HG03520 (cell line): ENCODE measurements at regions not wholly inside any gene's neighbourhood (a gene's known extent, or its start where the extent isn't known, plus 50 kb on each side); places are given as distances from the start of the nearest gene placed in this dataset.
"Not testable (repeated sequence)": the region's sequence is repeated elsewhere in the genome, so short reads cannot be mapped to it uniquely, and the experiment has no call there.

ENCODE experiments used
- ATAC-seq: cut with Tn5 transposase; IDR thresholded peaks from one replicate; pipeline ENCODE4 v1.9.1; 2021; ENCODE audit warnings: mild to moderate bottlenecking, moderate library complexity; ENCODE audit not compliant: unreplicated experiment

DNA sequence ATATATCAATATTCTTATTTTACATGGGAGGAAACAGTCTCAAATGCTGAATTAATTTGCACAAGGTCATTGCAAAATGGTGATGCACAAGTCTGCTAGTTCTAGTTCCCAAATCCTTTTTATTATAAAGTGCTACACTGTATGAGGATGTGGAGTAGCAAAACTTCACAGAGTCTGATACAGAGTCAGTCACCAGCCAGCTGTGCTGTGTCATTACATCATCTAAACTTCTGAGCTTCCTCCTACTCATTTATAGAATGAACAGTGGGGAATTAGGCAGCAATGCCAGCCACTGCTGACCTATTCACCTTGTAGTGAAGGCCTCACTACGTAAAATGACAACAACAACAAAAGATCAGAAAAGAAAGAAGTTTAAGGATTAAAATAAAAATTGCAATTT is 357.8 kb downstream of the TMEM167A start:
- peak; percentile 93 for ATAC-seq

DNA sequence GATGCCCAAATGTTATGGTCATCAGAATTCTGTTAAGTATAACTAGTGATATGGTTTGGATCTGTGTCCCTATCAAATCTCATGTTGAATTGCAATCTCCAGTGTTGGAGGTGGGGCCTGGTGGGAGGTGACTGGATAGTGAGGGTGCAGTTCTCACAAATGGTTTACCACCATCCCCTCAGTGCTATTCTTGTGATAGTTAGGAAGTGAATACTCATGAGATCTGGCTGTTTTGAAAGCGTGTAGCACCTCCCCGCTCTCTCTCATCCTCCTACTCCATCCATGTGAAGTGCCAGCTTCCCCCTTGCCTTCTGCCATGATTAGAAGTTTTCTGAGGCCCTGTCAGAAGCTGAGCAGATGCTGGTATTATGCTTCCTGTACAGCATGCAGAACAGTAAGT is 359.5 kb downstream of the TMEM167A start:
- ATAC-seq = no peak

DNA sequence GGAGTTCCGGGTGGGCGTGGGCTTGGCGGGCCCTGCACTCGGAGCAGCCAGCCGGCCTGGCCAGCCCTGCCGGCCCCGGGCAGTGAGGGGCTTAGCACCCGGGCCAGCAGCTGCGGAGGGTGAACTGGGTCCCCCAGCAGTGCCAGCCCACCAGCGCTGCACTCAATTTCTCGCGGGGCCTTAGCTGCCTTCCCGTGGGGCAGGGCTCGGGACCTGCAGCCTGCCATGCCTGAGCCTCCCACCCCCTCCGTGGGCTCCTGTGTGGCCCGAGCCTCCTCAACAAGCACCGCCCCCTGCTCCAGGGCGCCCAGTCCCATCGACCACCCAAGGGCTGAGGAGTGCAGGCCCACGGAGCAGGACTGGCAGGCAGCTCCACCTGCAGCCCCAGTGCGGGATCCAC is 362.5 kb downstream of the TMEM167A start:
- not testable (repeated sequence) for ATAC-seq

DNA sequence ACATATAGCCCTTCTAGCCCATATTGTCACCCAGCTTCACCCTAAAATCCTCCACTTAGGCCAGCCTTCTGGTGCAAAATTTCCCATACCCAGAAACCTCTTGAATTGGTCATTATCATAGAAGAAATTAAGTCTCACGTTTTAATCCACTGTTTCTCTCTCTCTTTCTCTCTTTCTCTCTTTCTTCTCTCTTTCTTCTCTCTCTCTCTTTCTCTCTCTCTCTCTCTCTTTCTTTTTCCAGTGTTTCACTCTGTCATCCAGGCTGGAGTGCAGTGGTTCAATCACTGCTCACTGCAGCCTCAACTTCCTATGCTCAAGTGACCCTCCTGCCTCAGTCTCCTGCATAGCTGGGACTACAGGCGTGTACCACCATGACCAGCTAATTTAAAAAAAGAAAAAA is 363.4 kb downstream of the TMEM167A start:
- ATAC-seq = no peak

DNA sequence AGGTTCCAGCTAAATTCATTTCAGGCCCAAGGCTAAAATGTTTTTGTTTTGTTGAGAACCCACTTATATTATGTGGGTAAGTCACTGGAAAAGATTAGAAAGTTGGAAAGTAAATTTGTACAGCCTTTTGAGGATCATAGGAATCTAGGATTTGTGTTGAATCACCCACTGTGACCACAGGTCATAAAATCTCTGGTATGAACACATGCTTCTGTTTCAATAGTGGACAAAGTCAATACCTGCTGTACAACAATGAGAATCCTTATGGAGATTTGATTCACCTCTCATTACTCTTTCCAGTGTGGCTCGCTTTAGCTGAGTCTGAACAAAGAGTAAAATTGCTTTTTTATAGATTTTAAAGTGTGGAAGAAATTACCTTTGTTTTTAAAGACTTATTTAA is 369.5 kb downstream of the TMEM167A start:
- ATAC-seq = no peak

DNA sequence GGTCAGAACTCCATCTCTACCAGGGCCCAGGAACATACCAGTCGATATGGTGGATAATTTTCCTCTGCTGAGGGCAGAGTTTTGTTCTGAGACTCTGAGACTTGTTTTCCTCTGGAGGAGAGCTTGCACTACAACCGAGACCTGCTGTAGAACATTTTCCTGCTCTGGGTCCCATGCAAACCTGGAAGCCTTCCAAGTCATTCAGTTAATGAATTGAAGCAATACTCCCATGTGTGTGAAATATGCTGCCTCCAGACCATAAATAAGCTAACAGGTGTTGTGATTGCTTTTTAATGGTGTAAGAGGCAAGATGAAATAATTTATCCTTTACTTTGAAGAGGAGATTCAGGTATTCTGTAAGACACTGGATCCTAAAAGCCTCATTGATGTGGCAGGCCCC is 372.8 kb downstream of the TMEM167A start:
- no peak for ATAC-seq

DNA sequence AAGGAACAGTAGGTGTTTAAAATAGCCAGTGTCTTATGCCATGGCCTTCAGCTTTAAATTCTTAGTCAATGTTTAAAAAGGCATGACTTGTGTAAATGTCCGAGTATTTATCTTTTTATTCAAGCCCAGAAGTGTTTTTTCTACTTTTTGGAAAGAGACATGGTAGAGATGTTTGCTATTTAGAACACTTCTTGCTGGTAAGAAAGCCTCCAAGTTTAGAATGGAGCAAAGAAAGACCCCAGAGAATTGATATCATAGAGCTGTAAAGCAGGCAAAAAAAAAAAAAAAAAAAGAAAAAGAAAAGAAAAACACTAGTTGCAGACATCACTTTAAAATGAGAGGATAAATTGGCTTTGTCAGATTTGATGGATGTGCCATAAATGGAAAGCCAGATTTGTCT is 375.1 kb downstream of the TMEM167A start:
- no peak for ATAC-seq

DNA sequence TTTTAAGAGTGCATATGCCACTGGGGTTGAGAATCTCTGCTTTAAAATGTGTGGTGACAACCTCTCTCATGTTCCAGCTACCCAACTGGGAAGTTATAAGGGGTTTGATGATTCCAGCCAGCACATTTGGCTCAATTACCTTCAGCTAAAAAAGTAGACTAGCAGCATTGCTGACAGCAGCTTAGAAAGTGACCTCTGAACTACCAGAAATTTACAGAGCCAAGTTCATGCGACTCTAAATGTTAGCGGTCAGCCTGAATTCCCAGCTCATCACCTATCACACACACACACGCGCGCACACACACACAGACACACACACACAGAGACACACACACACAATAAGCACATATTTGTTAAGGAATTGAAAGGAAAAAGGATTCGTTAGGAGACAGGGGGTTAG is 377.5 kb downstream of the TMEM167A start:
- no peak for ATAC-seq

DNA sequence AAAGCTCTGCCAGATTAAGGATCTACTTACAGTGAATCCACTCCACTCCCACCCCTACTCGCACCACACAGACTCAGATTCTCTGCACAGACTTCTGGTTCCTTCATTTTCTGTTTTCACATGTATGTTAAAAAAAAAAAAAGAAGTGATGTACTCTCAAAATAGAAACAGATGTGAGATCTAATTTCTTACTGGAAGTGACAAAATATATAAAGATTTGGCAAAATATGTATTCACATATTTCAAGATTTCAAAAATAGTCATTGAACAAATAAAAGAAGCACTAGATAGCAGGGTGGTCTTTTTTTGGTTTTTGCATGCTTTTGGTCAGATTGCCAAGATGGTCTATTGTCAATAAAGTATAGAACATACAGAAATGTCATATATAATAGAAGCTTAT is 379.2 kb downstream of the TMEM167A start:
- ATAC-seq = no peak

DNA sequence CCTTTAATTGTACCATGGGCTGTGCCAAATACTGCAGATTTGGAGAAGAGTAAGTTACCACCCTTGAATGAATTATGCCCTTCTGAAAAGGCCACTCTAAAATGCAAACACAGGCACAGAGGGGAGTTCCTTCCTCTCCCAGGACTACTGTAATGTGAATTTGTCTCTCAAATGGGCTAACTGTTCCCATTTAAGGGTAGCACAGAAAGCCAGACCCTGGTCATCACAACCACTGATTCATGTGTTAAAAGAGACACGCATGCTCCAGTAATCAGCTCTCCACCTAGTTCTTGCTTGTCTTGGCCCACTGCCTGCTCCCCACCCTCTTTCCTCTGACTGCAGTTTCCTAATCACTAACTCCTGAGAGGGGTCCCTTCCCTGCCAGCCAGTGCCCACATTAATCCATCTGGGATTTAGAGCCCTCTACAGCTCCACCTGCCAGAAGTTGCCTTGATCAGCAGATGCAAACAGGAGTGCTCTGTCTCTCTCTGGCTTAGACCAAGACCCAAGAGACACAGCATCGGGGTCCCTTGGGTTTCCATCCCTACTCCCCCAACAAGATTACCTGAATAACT is 382.4 kb downstream of the TMEM167A start:
- no peak for ATAC-seq

DNA sequence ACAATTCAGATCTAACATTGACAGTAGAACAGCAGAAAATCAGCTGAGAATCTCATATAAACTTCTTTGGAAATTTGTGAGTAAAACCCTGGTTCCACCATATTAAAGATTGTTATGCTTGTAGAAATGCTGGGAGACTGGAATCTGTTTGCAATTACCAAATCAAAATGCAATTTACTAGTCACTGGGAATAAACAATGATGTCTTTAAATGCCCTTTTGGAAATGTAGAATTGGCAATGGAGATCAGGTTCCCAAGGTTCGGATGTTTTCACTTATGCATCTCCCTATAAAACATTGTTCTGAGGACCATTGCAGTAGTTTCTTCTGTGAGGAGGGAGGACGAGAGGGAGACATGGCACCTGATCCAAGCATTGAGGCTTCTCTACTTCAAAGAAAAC is 384.4 kb downstream of the TMEM167A start:
- ATAC-seq = no peak

DNA sequence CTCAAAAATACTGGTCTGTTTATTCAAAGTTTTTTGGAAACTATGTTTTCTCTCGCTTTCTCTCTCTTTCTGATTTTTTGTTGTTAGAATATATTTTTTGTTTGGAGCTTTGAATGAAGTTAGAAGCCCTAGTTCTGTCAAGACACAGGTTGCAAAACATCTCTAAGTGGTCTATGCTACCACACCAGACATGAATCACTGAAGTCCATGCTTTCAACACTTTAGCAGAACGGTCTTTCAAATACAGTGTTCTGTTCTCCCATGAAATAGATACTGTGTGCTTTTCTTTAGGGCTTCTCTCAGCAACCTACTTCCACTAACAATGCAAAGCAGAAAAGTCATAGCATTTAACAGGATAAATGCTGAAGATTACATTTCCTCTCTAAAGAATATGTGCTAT is 392.5 kb downstream of the TMEM167A start:
- no peak for ATAC-seq

DNA sequence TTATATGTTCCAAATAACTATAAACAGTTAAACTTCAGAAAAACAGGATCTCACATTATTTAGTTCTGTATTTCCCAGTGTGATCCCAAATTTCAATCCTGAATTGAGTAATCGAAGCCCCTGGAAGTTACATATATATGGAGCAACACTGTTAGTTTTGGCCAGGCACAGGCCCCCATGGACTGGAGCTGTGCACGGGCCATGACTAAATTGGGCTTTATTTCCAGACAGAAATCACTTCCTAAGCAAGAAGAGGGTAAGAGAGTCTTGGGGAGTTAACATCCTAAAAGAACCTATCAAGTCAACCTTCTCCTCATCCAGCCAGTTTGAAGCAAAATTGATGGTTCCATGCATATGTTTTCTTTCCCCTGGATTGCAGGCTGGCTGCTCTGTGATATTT is 393.0 kb downstream of the TMEM167A start:
- ATAC-seq = no peak

DNA sequence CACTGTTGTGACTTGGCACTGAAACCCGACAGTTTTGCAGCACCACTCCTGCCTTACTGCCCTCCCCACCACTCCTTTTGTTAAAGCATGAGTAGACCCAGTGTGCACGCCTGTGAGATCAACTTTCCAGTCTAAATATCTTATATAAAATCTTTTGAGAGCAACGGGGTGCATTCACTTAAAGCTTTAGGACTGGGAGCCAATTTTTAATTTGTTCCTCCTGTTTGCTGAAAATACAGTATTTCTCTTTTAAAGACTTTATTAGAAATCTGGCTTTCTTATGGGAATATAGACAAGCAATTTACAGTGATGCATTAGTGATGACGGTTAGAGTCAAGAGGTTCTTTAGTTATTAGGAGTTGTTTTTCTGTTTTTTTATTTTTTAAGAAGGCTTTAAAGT is 397.5 kb downstream of the TMEM167A start:
- ATAC-seq = no peak

DNA sequence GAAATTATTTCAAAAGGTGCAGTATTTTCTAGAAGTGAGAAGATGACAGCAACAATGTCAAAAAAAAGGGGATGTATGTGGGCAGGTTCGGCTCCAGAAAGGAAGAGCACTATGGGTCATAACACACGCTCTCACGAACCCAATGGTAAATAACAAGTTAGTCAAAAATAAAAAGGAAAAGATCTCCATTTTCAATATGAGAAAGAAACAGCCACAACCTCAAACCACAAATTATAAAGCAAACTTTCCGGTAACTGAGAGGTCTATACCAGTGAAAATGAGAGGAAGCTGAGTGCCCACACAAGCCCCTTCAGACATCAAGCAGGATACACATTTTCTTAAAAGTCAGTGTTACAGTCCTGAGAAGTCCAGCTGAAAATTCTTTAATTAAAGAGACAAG is 398.5 kb upstream of the RPS23 start:
- ATAC-seq = peak; percentile 71

DNA sequence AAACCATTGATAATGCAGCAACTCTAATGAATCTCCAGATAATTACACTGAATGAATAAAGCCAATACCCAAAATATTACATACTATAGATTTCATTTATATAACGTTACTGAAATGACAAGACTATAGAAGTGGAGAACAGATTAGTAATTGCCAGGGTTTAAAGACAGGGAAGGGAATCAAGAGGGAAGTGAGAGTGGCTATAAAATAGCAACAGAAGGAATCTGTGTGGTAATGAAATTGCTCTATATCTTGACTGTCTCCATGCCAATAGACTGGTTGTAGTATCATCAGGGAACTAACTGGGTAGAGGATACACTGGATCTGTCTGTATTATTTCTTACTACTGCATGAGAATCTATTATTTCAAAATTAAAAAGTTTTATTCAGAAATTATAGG is 396.5 kb upstream of the RPS23 start:
- ATAC-seq = no peak

DNA sequence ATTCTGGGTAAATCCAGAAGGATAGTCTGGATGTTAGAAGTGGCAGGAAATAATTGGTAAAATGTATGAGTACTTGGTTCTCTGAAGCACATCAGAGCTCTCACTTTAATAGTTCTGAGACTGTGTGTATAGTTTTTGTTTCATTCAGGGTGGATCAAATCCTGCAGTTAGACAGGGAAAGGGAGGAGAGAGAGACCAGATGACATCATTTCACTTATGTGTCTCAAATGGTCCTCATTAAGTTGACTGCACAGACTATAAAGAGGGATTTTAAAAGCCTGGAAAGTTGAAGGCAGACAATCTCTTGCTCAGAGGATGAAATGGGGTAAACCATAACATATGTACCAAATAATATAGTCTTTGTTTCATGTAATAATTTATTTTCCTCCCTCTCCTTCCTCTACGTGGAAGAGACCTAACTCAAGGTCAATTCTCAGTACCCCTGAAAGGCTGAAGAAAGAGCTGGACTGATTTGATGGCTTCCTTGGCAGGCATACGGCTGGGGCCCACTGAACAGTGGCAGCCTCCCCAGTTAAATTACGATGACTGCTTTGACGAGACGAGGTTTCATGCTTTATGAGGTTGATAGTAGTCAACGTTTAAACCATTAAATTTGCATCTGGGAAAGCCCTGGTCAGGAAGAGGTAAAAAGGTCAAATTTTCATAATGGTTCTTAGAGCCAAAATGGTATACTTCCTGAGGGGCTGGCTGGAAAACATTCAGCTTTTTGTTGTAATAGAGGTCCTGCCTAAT is 395.1 kb upstream of the RPS23 start:
- ATAC-seq = no peak

DNA sequence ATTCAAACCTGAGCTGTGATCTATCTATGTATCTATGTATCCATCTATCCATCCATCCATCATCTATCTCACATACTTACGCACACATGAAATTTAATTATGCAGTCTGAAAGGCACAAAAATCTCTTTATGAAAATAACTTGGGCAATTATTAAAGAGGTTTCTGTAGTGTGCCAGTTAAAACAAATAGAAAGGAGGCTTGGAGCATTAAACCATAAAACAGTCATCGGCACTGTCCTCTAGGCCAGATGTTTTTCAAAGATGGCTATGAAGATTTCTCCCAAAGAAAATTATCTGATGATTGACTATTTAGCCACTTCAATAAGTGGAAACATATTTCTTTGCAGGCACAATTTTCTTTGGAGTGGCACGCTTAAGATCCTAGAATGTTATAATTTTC is 392.5 kb upstream of the RPS23 start:
- ATAC-seq = no peak

DNA sequence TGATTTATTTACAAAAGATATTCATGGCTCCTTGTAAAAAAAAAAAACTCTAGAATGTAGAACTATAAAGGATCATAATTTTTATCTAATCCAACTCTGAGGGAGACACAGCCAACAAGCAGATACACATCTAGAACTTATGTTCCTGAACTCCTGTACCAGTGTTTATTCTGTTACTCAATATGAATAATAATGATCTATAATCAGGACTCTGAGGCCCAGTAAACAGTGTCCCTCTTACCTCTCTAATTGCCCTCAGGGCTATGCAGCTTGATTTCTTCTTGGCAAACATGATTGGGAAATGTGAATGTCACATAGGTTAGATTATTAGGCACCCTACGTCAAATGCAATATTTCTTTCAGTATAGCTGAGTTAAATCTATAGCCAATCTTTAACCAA is 391.6 kb upstream of the RPS23 start:
- no peak for ATAC-seq

DNA sequence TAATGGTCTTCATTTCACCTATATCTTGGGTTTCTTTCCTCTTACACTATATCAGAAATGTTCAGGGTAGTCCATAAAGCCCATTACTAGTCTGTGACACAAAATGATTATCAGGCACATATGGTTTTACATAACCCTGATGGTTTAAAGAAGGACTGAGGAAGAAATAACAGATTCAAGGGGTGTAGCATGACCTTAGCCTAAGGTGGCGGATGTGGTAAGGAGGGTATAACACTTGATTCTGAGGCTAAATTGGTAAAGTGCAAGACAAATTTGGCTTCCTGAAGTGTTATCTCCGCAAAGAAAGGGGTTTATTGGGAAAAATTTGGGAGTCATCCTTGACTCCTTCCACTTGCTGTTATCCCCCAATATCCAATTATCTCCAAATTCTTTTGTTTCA is 388.2 kb upstream of the RPS23 start:
- no peak for ATAC-seq

DNA sequence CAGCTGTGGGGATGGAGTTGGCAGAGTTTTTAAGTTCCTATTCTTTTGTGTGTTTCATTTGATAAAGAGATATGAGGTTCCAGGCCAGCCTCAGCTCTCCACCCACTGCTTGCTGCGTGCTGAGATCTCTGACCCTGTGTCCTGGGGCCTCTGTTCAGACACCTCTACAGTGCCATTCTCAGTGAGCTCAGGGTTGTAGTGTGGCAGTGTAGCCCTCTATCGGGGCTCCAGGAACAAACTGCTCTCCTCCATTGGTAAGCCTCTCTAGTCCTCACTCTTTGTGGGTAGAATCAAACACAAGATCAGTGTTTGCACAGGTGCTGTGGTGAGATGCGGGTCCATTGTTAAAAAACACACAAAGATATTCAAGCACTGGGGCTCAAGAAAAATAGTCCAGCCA is 386.6 kb upstream of the RPS23 start:
- ATAC-seq = no peak

DNA sequence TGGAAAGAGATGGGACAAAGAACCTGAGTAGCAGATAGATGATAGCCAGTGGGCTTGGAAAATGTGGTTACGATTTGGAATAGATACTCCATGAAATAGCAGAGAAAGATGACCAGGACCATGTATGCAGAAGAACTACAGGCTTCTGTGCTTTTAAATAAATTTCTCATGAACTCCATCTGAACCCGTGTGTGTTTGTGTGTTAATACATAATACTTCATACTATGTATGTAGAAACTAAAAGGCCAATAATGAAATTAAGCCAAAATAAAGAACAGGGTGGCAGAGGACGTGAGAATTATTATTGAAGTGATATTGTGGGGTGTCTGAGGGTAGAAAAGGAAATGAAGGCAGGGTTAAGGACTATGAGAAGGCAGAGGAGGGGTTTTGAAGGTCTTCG is 385.1 kb upstream of the RPS23 start:
- ATAC-seq = no peak

DNA sequence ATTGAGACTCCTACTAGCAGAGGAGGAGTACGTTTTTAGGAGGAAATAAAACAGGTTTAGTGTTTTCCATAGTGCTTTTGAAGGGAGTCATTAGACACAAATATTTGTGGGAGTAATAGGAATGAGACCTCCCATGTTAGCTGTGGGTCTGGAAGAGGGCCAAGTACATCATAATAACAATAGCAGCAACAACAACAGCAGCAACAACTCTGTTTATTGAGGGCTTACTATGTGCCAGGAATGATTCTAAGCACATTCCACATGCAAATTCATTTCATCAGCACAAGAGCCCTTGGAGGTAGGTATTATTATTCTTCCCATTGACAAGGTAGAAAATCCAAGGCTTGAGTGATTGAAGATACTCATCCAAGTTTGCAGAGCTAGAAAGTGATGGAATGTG is 384.2 kb upstream of the RPS23 start:
- ATAC-seq = no peak
